Thoracic aorta (tissue), 2 donors: ENCODE measurements at regions not wholly inside any gene's neighbourhood (a gene's known extent, or its start where the extent isn't known, plus 50 kb on each side); places are given as distances from the start of the nearest gene placed in this dataset.

Source experiments
- ATAC-seq: fragments of 150-250 bp; one replicate; pipeline ENCODE4 v1.8.0; 2017; ENCODE audit warnings: low read depth; ENCODE audit not compliant: insufficient number of reproducible peaks, low FRiP score
- DNase-seq: peaks from one replicate; pipeline ENCODE4 v3.0.0-alpha.2; 2020; ENCODE audit warnings: low spot score
- H3K27ac ChIP-seq, 2 donors: fragments of 200-600 bp; sonication (generic); 1 replicate in 1 of 2; 2 replicates in 1 of 2; pipeline ENCODE4 v1.5.1; 2016; ENCODE audit warnings: mild to moderate bottlenecking in 2 of 2, moderate library complexity in 2 of 2
- H3K27me3 ChIP-seq: fragments of 200-600 bp; sonication (generic); replicated peaks from 2 replicates; pipeline ENCODE4 v1.6.0; 2016; ENCODE audit warnings: mild to moderate bottlenecking; ENCODE audit not compliant: insufficient read depth
- H3K36me3 ChIP-seq: fragments of 200-600 bp; sonication (generic); one replicate; pipeline ENCODE4 v1.5.1; 2016
- H3K4me1 ChIP-seq, 2 donors: fragments of 200-600 bp; sonication (generic); 1 replicate in 1 of 2; 2 replicates in 1 of 2; pipeline versions ENCODE4 v1.5.1 to v1.6.0; 2016; ENCODE audit warnings: low read depth in 2 of 2, mild to moderate bottlenecking in 1 of 2; ENCODE audit not compliant: control insufficient read depth in 1 of 2
- H3K4me3 ChIP-seq: fragments of 200-600 bp; sonication (generic); 2 replicates; pipeline ENCODE4 v1.5.1; 2016; ENCODE audit warnings: mild to moderate bottlenecking
- H3K9me3 ChIP-seq: fragments of 200-600 bp; sonication (generic); 2 replicates; pipeline ENCODE4 v1.5.1; 2016
- CTCF ChIP-seq: fragments of 200-600 bp; sonication (generic); IDR thresholded peaks from one replicate; pipeline ENCODE4 v1.5.1; 2019; ENCODE audit warnings: antibody characterized with exemption

DNA sequence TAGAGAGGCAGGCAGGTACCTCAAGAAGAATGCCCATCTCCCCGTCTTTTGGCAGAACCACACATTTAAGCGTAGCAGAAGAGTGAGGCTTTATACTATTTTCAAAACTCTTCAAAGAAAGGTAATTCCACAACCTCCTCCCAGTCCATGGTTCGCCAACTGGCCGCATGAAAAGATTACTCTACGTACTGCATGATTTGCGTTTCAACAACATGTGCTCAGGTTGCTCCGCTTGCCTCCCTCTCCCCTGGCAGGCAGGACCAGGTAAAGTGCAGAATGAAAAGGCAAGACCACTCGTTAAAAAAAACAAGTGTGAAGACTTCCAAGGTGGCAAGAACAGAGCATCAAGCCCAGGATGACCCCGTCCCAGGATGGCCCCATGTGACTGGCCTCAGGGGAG lies 143.7 kb downstream of the SP3 start:
- TF ChIP-seq CTCF: no peak
- no peak for ATAC-seq

GRCh38 chr2:173822889-173823542 lies 142.2 kb downstream of the SP3 start:
- Histone ChIP-seq H3K36me3 (no peaks in the 10 kb centered on the region), H3K27ac (no peak overlapping the region), H3K27me3 (no peaks in the 10 kb centered on the region), H3K9me3 (no peaks in the 10 kb centered on the region), H3K4me3 (no peak overlapping the region), H3K4me1 (no peaks in the 10 kb centered on the region)
- no peak for DNase-seq
- no peak for ATAC-seq
- TF ChIP-seq CTCF: no peak

More for the DNA sequence above, 143.7 kb downstream of the SP3 start:
- no peaks in the 10 kb centered on the region for H3K36me3 ChIP-seq
- no peaks in the 10 kb centered on the region for H3K9me3 ChIP-seq
- no peaks in the 10 kb centered on the region for H3K4me1 ChIP-seq
- H3K27ac ChIP-seq: no peak overlapping the region
- no peaks in the 10 kb centered on the region for H3K27me3 ChIP-seq
- no peak overlapping the region for H3K4me3 ChIP-seq
- DNase-seq: no peak

GRCh38 chr2:173823543-173823939 lies 141.6 kb downstream of the SP3 start:
- no peaks in the 10 kb centered on the region for H3K36me3 ChIP-seq
- no peaks in the 10 kb centered on the region for H3K27me3 ChIP-seq
- ATAC-seq: no peak
- H3K27ac ChIP-seq: no peak overlapping the region
- DNase-seq: no peak
- H3K4me3 ChIP-seq: no peak overlapping the region
- H3K4me1 ChIP-seq: no peaks in the 10 kb centered on the region
- no peaks in the 10 kb centered on the region for H3K9me3 ChIP-seq
- no peak for TF ChIP-seq CTCF

- DNase-seq: no peak
- TF ChIP-seq CTCF: no peak
- Histone ChIP-seq H3K4me3 (no peak overlapping the region), H3K4me1 (peaks cover 0 to 16% of the 10 kb centered on the region in 2 donors), H3K27ac (no peak overlapping the region), H3K36me3 (no peaks in the 10 kb centered on the region), H3K27me3 (no peaks in the 10 kb centered on the region), H3K9me3 (no peaks in the 10 kb centered on the region)
- no peak for ATAC-seq
Measured at GRCh38 chr2:173828189-173829142, 136.7 kb downstream of the SP3 start.

- H3K36me3 ChIP-seq: no peaks in the 10 kb centered on the region
- TF ChIP-seq CTCF: no peak
- DNase-seq (no peak), ATAC-seq (no peak)
- H3K27ac ChIP-seq: no peak overlapping the region
- H3K9me3 ChIP-seq: no peaks in the 10 kb centered on the region
- no peak overlapping the region for H3K4me3 ChIP-seq
- H3K4me1 ChIP-seq: peaks cover 0 to 16% of the 10 kb centered on the region in 2 donors
- H3K27me3 ChIP-seq: no peaks in the 10 kb centered on the region
Measured at GRCh38 chr2:173829727-173830126, 135.4 kb downstream of the SP3 start.
